ENCODE measurements at regions not wholly inside any gene's neighbourhood (a gene's known extent, or its start where the extent isn't known, plus 50 kb on each side); places are given as distances from the start of the nearest gene placed in this dataset.

DNA sequence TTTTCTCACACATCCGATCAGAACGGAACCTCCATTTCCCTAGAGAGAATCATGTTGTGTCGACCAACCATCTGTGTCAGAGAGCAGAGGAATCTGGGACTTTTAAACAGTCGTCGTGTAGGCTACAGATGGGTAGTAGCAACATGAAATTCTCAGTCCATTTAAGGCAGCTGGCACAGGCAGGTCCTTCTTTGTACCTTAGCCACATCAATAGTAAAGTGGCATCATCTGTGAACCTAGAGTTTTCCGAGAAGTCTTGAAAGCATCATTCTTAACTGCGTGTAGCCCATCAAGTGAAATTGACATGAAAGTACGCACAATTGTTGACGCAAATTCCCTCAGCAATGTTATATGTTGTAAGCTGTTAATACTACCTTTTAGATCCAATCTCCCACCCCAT is 114.5 kb upstream of the GRM7 start:
- TF ChIP-seq, protein P1, sequence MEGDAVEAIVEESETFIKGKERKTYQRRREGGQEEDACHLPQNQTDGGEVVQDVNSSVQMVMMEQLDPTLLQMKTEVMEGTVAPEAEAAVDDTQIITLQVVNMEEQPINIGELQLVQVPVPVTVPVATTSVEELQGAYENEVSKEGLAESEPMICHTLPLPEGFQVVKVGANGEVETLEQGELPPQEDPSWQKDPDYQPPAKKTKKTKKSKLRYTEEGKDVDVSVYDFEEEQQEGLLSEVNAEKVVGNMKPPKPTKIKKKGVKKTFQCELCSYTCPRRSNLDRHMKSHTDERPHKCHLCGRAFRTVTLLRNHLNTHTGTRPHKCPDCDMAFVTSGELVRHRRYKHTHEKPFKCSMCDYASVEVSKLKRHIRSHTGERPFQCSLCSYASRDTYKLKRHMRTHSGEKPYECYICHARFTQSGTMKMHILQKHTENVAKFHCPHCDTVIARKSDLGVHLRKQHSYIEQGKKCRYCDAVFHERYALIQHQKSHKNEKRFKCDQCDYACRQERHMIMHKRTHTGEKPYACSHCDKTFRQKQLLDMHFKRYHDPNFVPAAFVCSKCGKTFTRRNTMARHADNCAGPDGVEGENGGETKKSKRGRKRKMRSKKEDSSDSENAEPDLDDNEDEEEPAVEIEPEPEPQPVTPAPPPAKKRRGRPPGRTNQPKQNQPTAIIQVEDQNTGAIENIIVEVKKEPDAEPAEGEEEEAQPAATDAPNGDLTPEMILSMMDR (IDR thresholded peaks at IDR 0.05), result no peak

DNA sequence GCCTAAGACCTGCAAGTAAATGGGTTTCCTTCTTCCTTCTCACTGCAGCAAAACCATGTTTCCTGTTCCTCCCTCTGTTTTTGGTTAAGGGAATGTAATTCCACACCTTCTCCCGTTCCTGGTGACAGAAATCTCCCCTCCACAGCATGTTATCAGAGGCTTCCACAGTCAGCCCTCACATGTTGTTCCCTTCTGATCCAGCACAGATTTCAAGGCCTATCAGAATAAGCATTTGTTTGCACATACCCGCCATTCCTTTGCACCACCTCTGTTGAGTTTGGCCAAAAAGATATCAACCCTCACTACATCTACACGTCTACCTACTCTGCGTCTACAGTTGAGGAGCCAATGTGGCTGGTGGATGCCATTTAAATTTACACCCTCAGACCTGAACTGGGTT is 113.9 kb upstream of the GRM7 start:
- TF ChIP-seq, protein P1 (IDR thresholded peaks at IDR 0.05), result no peak

DNA sequence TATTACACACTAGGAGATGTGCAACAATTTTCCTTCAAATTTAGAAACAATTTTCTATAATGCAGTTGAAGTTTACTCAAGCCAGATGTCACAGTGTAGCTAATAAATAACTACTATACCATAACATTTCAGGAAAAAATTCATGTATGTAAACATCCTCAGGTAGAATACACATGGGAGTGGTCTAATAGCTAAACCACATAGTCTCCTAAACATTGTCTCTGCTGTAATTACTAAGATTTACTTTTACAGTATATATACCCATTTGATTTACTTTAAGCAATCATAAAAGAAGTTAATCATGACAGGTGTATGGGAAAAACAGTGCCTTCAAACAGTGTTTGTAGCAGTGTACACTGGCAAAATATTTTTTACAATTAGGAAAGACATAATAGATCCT is 110.1 kb upstream of the GRM7 start:
- TF ChIP-seq, protein P1 (IDR thresholded peaks at IDR 0.05), result no peak

DNA sequence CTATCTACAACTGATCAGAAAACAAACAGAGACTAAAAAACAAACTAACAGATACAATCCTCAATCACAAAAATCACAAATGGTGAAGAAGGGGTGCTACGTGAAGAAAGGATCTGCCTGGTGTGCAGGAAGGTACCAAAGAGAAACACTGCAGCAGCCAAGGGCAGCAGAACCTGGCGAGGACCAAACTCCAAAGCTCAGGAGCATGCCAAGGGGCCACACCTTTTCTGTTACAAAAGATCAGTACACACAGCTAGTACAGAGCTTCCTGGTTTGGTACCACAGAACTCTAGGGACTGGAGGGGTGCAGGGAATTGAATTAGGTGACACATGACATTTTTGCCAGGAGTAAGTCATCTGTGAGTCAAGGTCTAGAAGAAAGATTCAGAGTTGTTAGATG is 107.4 kb upstream of the GRM7 start:
- TF ChIP-seq, protein P1 (IDR thresholded peaks at IDR 0.05), result no peak

DNA sequence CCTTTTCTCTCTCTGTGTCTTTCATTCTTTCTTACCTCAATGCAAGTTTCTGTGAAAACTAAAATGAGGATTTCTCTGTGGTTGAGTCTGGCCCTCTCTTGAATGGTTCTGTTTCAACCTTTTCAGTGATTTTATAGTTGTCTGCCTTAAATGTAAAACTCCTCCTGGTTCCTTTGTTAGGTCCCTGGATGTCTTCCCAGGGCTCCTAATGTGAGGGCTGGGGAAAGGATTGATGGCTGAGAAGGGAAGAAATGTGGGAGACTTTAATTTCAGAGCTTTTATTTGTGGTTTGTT is 90.6 kb upstream of the GRM7 start:
- TF ChIP-seq, protein P1 (IDR thresholded peaks at IDR 0.05), result no peak

DNA sequence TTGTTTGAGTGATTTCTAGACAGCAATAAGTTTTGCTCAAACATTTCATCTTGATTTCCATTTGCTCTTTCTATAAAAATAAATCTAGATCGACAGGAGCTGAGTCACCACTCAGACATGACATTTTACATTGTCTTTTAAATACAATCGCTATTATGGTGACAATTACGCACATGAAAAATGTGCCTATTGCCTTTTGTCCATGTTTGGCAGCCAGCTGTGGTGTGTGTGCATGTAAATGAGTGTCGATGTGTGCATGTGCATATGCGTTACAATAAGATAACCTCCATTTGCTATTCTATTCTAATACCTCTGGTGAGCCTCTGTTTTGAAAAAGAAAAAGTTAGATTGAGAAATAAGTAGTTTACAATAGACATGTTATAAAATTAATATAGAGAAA is 89.7 kb upstream of the GRM7 start:
- TF ChIP-seq, protein P1 (IDR thresholded peaks at IDR 0.05), result no peak

DNA sequence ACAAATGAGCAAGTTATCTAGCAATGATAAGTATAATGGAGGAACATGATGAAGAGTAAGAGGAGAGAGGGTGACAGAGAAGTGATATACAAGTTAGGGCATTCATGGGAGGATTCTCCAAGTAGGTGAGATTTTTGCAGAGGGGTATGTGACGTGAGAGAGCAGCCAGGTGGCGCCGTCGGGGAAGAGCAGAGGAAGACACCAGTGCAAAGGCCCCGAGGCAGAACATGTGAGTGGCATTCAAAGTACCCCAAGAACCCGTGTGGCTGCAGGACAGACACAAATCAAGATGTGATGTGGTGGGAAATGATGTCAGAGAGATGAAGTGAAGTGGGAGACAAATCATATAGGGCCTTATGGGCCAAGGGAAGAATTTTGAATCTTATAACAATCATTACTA is 81.8 kb upstream of the GRM7 start:
- TF ChIP-seq, protein P1 (IDR thresholded peaks at IDR 0.05), result no peak

DNA sequence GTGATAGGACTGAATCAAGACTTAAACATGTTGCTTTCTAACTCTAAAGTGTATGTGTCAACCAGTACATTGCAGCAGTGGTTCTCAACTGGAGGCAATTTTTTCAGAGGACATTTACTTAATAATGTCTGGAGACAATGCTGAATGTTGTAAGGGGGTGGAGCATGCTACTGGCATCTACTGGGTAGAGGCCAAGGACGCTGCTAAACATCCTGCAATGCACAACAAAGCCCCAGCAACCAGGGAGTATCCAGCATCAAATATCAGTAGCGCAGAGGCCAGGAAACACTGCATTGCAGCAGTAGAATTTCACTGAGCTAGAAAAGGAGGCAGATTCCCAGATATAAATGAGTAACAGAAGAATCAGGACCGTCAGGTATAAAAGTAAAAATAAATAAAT is 79.8 kb upstream of the GRM7 start:
- TF ChIP-seq, protein P1 (IDR thresholded peaks at IDR 0.05), result no peak
